ENCODE measurements at regions not wholly inside any gene's neighbourhood (a gene's known extent, or its start where the extent isn't known, plus 50 kb on each side); places are given as distances from the start of the nearest gene placed in this dataset.
"Not testable (repeated sequence)": the region's sequence is repeated elsewhere in the genome, so short reads cannot be mapped to it uniquely, and the experiment has no call there.

- 62% methylated on average over 4 of the region's 4 CpGs for WGBS, 2 donors
- no peaks in the 10 kb centered on the region for H3K4me1 ChIP-seq
- H3K36me3 ChIP-seq (ENCODE audit: low read depth, missing control alignments): no peaks in the 10 kb centered on the region
- H3K9me3 ChIP-seq: no peaks in the 10 kb centered on the region
- TF ChIP-seq POLR2A (IDR thresholded peaks at IDR 0.05) (no peak), CTCF (IDR thresholded peaks at IDR 0.05) (no peak)
- H3K4me3 ChIP-seq: no peak overlapping the region
- intact Hi-C loops (cut with DNase I; ENCODE audit: low total_unique reads): no loop called here
- DNase-seq: no peak
- no peaks in the 10 kb centered on the region for H3K27me3 ChIP-seq
- no peak overlapping the region for H3K27ac ChIP-seq
Measured at GRCh38 chr4:179709961-179710624, 2267.9 kb upstream of the AGA start.

- H3K9me3 ChIP-seq: no peaks in the 10 kb centered on the region
- TF ChIP-seq CTCF (IDR thresholded peaks at IDR 0.05) (no peak), POLR2A (IDR thresholded peaks at IDR 0.05) (no peak)
- H3K36me3 ChIP-seq (ENCODE audit: low read depth, missing control alignments): no peaks in the 10 kb centered on the region
- WGBS, 2 donors: 94 to 96% methylated on average over 8 of the region's 8 CpGs
- no peak for DNase-seq
- intact Hi-C loops (cut with DNase I; ENCODE audit: low total_unique reads): no loop called here
- H3K27ac ChIP-seq: no peak overlapping the region
- no peaks in the 10 kb centered on the region for H3K4me1 ChIP-seq
- no peaks in the 10 kb centered on the region for H3K27me3 ChIP-seq
- H3K4me3 ChIP-seq: no peak overlapping the region
Measured at GRCh38 chr4:179719766-179720450, 2277.7 kb upstream of the AGA start.

- H3K4me1 ChIP-seq; H3K27ac ChIP-seq; H3K27me3 ChIP-seq; H3K9me3 ChIP-seq; H3K4me3 ChIP-seq; intact Hi-C loops (cut with DNase I; ENCODE audit: low total_unique reads); DNase-seq; H3K36me3 ChIP-seq (ENCODE audit: low read depth, missing control alignments): not testable (repeated sequence)
- 86 to 92% methylated on average over 6 of the region's 6 CpGs for WGBS, 2 donors
Measured at GRCh38 chr4:179726491-179726890, 2284.3 kb upstream of the AGA start.

GRCh38 chr4:179728305-179728704 lies 2286.1 kb upstream of the AGA start:
- Histone ChIP-seq H3K27me3 (no peaks in the 10 kb centered on the region), H3K4me1 (no peaks in the 10 kb centered on the region), H3K9me3 (no peaks in the 10 kb centered on the region), H3K36me3 (ENCODE audit: low read depth, missing control alignments) (no peaks in the 10 kb centered on the region), H3K4me3 (no peak overlapping the region), H3K27ac (no peak overlapping the region)
- WGBS, 2 donors: 77 to 85% methylated on average over 4 of the region's 4 CpGs
- intact Hi-C loops (cut with DNase I; ENCODE audit: low total_unique reads): no loop called here
- no peak for DNase-seq
- TF ChIP-seq POLR2A (IDR thresholded peaks at IDR 0.05) (no peak), CTCF (IDR thresholded peaks at IDR 0.05) (no peak)

- H3K27ac ChIP-seq; DNase-seq; H3K4me3 ChIP-seq; H3K36me3 ChIP-seq (ENCODE audit: low read depth, missing control alignments); H3K27me3 ChIP-seq; intact Hi-C loops (cut with DNase I; ENCODE audit: low total_unique reads); H3K9me3 ChIP-seq; H3K4me1 ChIP-seq: not testable (repeated sequence)
- whole genome bisulfite sequencing, 2 donors: 94 to 97% methylated on average over 6 of the region's 6 CpGs
Measured at GRCh38 chr4:179736820-179737219, 2294.6 kb upstream of the AGA start.

- Histone ChIP-seq H3K27ac (no peak overlapping the region), H3K27me3 (no peaks in the 10 kb centered on the region), H3K4me1 (no peaks in the 10 kb centered on the region), H3K9me3 (no peaks in the 10 kb centered on the region), H3K4me3 (no peak overlapping the region), H3K36me3 (ENCODE audit: low read depth, missing control alignments) (no peaks in the 10 kb centered on the region)
- intact Hi-C loops (cut with DNase I; ENCODE audit: low total_unique reads): no loop called here
- 66 to 88% methylated on average over 3 of the region's 3 CpGs for WGBS, 2 donors
- no peak for TF ChIP-seq POLR2A (IDR thresholded peaks at IDR 0.05)
- TF ChIP-seq CTCF (IDR thresholded peaks at IDR 0.05): no peak
- DNase-seq: no peak
Measured at GRCh38 chr4:179738822-179739221, 2296.6 kb upstream of the AGA start.
